Endothelial cell of umbilical vein (primary cell): ENCODE measurements at regions not wholly inside any gene's neighbourhood (a gene's known extent, or its start where the extent isn't known, plus 50 kb on each side); places are given as distances from the start of the nearest gene placed in this dataset.
"Not testable (repeated sequence)": the region's sequence is repeated elsewhere in the genome, so short reads cannot be mapped to it uniquely, and the experiment has no call there.

Experiments used
- BruUV-seq: library from RNA; stranded (reverse); fragments of 400-500 nt; replicated peaks from 2 replicates; lab custom pipeline; 2021; lab: Mats Ljungman, UMichigan
- CTCF ChIA-PET: fragments of 300-600, 350-600 bp; sonication (Branson Sonifier 250); formaldehyde crosslinking; loops from one replicate; lab custom pipeline; 2021; ENCODE audit warnings: antibody characterized with exemption, inconsistent platforms; lab: Charles Lee
- POLR2A ChIA-PET: fragments of 300-600, 350-600 bp; sonication (Branson Sonifier 250); formaldehyde crosslinking; loops from one replicate; lab custom pipeline; 2021; ENCODE audit warnings: antibody characterized with exemption, inconsistent platforms; lab: Charles Lee
- DNase-seq: peaks from one replicate; pipeline ENCODE4 v3.0.0-alpha.2; 2011; ENCODE audit warnings: low read depth, low spot score
- FAIRE-seq: peaks from 2 replicates; lab custom pipeline; 2011; peaks lifted over from hg19 to GRCh38; lab: Jason Lieb, UNC
- H2AFZ ChIP-seq: 2 replicates; pipeline ENCODE4 v1.6.0; 2012; ENCODE audit warnings: low read depth, low read length, control low read depth, inconsistent platforms
- H3K27ac ChIP-seq: 2 replicates; pipeline ENCODE4 v1.5.1; 2011; ENCODE audit warnings: low read depth, mild to moderate bottlenecking, control low read depth, low read length, moderate library complexity; ENCODE audit not compliant: insufficient read depth
- H3K27me3 ChIP-seq, 2 experiments: 2 replicates each; pipeline versions ENCODE4 v1.6.0 to v1.6.1; 2011; ENCODE audit warnings: low read length in 2 of 2, mixed read lengths in 1 of 2; ENCODE audit not compliant: control insufficient read depth in 2 of 2, insufficient read depth in 2 of 2
- H3K36me3 ChIP-seq, 2 experiments: 2 replicates in 1 of 2; 3 replicates in 1 of 2; pipeline ENCODE4 v1.5.1; 2011; ENCODE audit warnings: low read length in 2 of 2, mild to moderate bottlenecking in 1 of 2, moderate library complexity in 1 of 2; ENCODE audit not compliant: control insufficient read depth in 2 of 2, insufficient read depth in 2 of 2; ENCODE audit errors: extremely low read depth in 1 of 2
- H3K4me1 ChIP-seq: 3 replicates; pipeline ENCODE4 v1.5.1; 2011; ENCODE audit warnings: mild to moderate bottlenecking, low read length; ENCODE audit not compliant: control insufficient read depth, insufficient read depth; ENCODE audit errors: extremely low read depth
- H3K4me2 ChIP-seq: 2 replicates; pipeline ENCODE4 v1.6.1; 2011; ENCODE audit warnings: low read length, control low read depth, mixed read lengths; ENCODE audit not compliant: insufficient read depth
- H3K4me3 ChIP-seq, 3 experiments: fragments of 200-600 bp in 1 of 3; sonication (generic), shearing (Covaris generic) in 1 of 3; replicated peaks in 1 of 3; 2 replicates each; pipeline ENCODE4 v1.5.1; 2011 to 2016; ENCODE audit warnings: control low read depth in 3 of 3, low read length in 3 of 3, mild to moderate bottlenecking in 2 of 3, inconsistent platforms in 1 of 3, low read depth in 1 of 3, moderate library complexity in 1 of 3; ENCODE audit not compliant: insufficient read depth in 1 of 3
- H3K79me2 ChIP-seq: 2 replicates; pipeline ENCODE4 v1.6.0; 2012; ENCODE audit warnings: low read length, inconsistent platforms; ENCODE audit not compliant: control insufficient read depth, insufficient read depth
- H3K9ac ChIP-seq: replicated peaks from 2 replicates; pipeline ENCODE3; 2011; ENCODE audit warnings: low read length, control low read depth; ENCODE audit not compliant: insufficient read depth; ENCODE audit errors: extremely low read depth
- H3K9me1 ChIP-seq: replicated peaks from 3 replicates; pipeline ENCODE4 v1.6.0; 2011; ENCODE audit warnings: mild to moderate bottlenecking, low read length; ENCODE audit not compliant: control insufficient read depth, insufficient read depth; ENCODE audit errors: extremely low read depth
- H3K9me3 ChIP-seq: replicated peaks from 2 replicates; pipeline ENCODE4 v1.5.1; 2012; ENCODE audit warnings: low read length, inconsistent platforms; ENCODE audit not compliant: control insufficient read depth, insufficient read depth
- H4K20me1 ChIP-seq: replicated peaks from 2 replicates; pipeline ENCODE3; 2011; ENCODE audit warnings: mild to moderate bottlenecking, low read length; ENCODE audit not compliant: control insufficient read depth, insufficient read depth; ENCODE audit errors: extremely low read depth
- FOS ChIP-seq: IDR thresholded peaks from 2 replicates; pipeline ENCODE4 v1.6.1; 2011; ENCODE audit warnings: mild to moderate bottlenecking, low read length, moderate library complexity, borderline replicate concordance; ENCODE audit not compliant: insufficient read depth
- dilution Hi-C: fragments of 300-500 bp; cut with MboI; formaldehyde crosslinking; loops from one replicate; pipeline ENCODE4 v1.15.0; 2019; ENCODE audit warnings: low sequenced_read_pairs; ENCODE audit not compliant: extremely low pct_ligation_motif_present
- intact Hi-C: fragments of 100-400 bp; cut with micrococcal nuclease; formaldehyde crosslinking; loops from one replicate; pipeline ENCODE4 v1.10.0; 2022
- TF ChIP-seq, protein P1 (sequence below), 2 donors: IDR thresholded peaks; 1 replicate in 1 of 2; 2 replicates in 1 of 2; pipeline ENCODE4 v1.5.1; 2011; ENCODE audit warnings: low read length in 2 of 2, mild to moderate bottlenecking in 2 of 2, moderate library complexity in 2 of 2, control low read depth in 1 of 2, inconsistent platforms in 1 of 2, low read depth in 1 of 2; ENCODE audit not compliant: insufficient read depth in 1 of 2; ENCODE audit errors: extremely low read depth in 1 of 2

DNA sequence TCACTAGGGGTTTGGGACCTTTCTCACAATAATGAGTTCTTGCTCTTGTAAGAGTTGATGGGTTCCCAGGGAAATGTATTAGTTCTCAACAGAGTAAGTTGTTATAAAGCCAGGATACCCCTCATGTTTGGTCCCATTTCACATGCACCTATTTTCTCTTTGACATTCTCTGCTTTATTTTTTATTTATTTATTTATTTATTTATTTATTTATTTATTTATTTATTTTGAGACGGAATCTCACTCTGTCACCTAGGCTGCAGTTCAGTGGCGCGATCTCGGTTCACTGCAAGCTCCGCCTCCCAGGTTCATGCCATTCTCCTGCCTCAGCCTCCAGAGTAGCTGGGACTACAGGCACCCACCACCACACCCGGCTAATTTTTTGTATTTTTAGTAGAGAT, 52.2 kb downstream of the ACTRT1 start:
- H3K9me1 ChIP-seq, FAIRE-seq, intact Hi-C loops: not testable (repeated sequence)

DNA sequence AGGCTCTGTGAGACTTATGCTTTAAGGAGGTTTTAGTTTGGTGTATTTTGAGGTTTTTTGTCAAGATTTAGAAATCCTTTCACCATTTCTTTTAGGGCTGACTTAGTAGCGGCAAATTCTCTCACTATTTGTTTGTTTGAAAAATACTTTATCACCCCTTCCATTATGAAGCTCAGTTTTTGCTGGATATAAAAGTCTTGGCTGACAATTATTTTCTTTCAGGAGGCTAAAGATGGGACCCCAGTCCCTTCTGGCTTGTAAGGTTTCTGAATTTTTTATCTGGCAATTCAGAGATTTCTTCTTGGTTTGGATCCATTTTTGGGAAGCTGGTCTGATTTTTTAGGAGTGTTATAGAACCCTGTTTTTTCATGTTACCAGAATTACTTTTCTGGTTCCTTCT, 88.5 kb downstream of the ACTRT1 start:
- Histone ChIP-seq H3K36me3 (no peaks in the 10 kb centered on the region), H3K4me1 (no peaks in the 10 kb centered on the region), H3K9me3 (no peaks in the 10 kb centered on the region), H4K20me1 (no peaks in the 10 kb centered on the region), H3K4me3 (no peak overlapping the region), H3K9me1 (no peaks in the 10 kb centered on the region), H3K27ac (no peak overlapping the region), H3K4me2 (no peak overlapping the region), H2AFZ (no peak overlapping the region), H3K9ac (no peak overlapping the region), H3K27me3 (no peaks in the 10 kb centered on the region), H3K79me2 (no peaks in the 10 kb centered on the region)
- dilution Hi-C loops: no loop called here
- FAIRE-seq: no peak
- no TSS peak for BruUV-seq
- intact Hi-C loops: no loop called here
- no peak for DNase-seq
- CTCF ChIA-PET: interaction anchor here (2.7 kb wide), 1 partner anchor 8 kb away, joined by 9 read pairs; no protein-coding TSS in a partner anchor
- TF ChIP-seq FOS: no peak
- TF ChIP-seq, protein P1, sequence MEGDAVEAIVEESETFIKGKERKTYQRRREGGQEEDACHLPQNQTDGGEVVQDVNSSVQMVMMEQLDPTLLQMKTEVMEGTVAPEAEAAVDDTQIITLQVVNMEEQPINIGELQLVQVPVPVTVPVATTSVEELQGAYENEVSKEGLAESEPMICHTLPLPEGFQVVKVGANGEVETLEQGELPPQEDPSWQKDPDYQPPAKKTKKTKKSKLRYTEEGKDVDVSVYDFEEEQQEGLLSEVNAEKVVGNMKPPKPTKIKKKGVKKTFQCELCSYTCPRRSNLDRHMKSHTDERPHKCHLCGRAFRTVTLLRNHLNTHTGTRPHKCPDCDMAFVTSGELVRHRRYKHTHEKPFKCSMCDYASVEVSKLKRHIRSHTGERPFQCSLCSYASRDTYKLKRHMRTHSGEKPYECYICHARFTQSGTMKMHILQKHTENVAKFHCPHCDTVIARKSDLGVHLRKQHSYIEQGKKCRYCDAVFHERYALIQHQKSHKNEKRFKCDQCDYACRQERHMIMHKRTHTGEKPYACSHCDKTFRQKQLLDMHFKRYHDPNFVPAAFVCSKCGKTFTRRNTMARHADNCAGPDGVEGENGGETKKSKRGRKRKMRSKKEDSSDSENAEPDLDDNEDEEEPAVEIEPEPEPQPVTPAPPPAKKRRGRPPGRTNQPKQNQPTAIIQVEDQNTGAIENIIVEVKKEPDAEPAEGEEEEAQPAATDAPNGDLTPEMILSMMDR (IDR thresholded peaks at IDR 0.05; ENCODE audit: extremely low read depth in 1 of 2, insufficient read depth in 1 of 2, low read depth in 1 of 2, low read length in 2 of 2): no peak
- POLR2A ChIA-PET: no interaction called here

More for the DNA sequence above, 52.2 kb downstream of the ACTRT1 start:
- H4K20me1 ChIP-seq, DNase-seq, H3K79me2 ChIP-seq, CTCF ChIA-PET, BruUV-seq, H3K36me3 ChIP-seq, H3K9ac ChIP-seq, H3K4me2 ChIP-seq, POLR2A ChIA-PET, H3K27ac ChIP-seq, H3K4me1 ChIP-seq, H3K9me3 ChIP-seq, H3K4me3 ChIP-seq, H2AFZ ChIP-seq, H3K27me3 ChIP-seq, dilution Hi-C loops: not testable (repeated sequence)
